ENCODE measurements at regions not wholly inside any gene's neighbourhood (a gene's known extent, or its start where the extent isn't known, plus 50 kb on each side); places are given as distances from the start of the nearest gene placed in this dataset.

DNA sequence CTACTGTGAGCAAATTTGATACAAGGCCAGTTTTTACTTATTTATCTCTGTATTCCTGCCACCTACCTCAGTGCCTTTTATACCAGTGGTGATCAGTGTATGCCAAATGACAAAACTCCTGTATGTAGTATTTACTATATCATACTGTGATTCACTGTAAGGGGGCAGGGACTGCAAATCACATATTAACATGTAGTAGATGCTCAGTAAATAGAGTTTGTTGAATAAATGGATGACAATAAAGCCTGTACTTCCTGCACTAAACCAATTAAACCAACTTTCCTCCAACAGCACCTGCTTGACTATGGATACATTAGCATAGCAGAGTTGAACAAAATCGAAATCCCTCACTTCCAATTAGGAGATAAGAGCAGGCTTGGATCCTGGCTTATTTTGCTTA is 73.3 kb upstream of the C1orf87 start:
- Mint-ChIP-seq H3K36me3 (ENCODE audit: insufficient read depth in 1 of 3, low read depth in 3 of 3) (no peaks in the 10 kb centered on the region), H3K27ac (no peak overlapping the region), H3K9me3 (no peaks in the 10 kb centered on the region), H3K4me3 (no peak overlapping the region), H3K27me3 (ENCODE audit: low read depth) (no peaks in the 10 kb centered on the region), H3K4me1 (peaks cover 0 to 3% of the 10 kb centered on the region in 2 experiments; a peak in 1 of 4 replicates)
- WGBS (ENCODE audit: extremely low coverage, insufficient read length, low lambda C conversion rate) = no CpG with 5 or more reads among the region's 1 CpG
- H3K4ac ChIP-seq (ENCODE audit: low read depth, low read length) = no peak overlapping the region
- H3K23ac ChIP-seq (ENCODE audit: insufficient read length, low read depth, low read length) = no peak overlapping the region
- H3K23me2 ChIP-seq (ENCODE audit: insufficient read length, low read depth, low read length, poor library complexity, severe bottlenecking) = no peaks in the 10 kb centered on the region
- H2AFZ ChIP-seq (ENCODE audit: low read length) = no peak overlapping the region
- no peak overlapping the region for H2BK15ac ChIP-seq (ENCODE audit: low read depth, low read length)
- no peak overlapping the region for H2BK5ac ChIP-seq (ENCODE audit: insufficient read length, low read length)
- H4K8ac ChIP-seq (replicated peaks; ENCODE audit: insufficient read length, low read depth, low read length) = no peak overlapping the region
- no peak overlapping the region for H3T11ph ChIP-seq (ENCODE audit: low read length)
- no peak overlapping the region for H2BK120ac ChIP-seq (ENCODE audit: low read depth, low read length, poor library complexity, severe bottlenecking)
- H3K79me1 ChIP-seq (ENCODE audit: insufficient read depth, low read depth, low read length, poor library complexity, severe bottlenecking) = no peaks in the 10 kb centered on the region
- no peak overlapping the region for H4K91ac ChIP-seq (ENCODE audit: insufficient read length, low read depth, low read length)
- H3K27ac ChIP-seq (ENCODE audit: insufficient read length, low read depth, low read length) = no peak overlapping the region
- H2AK5ac ChIP-seq (ENCODE audit: insufficient read length, low read length) = no peak overlapping the region
- no peak overlapping the region for H2BK20ac ChIP-seq (ENCODE audit: low read depth, low read length, poor library complexity, severe bottlenecking)
- no peaks in the 10 kb centered on the region for H3K79me2 ChIP-seq (ENCODE audit: insufficient read depth, low read length)
- DNase-seq = no peak
- no peaks in the 10 kb centered on the region for H4K20me1 ChIP-seq (ENCODE audit: control insufficient read depth, insufficient read depth, insufficient read length)
- no peak overlapping the region for H3K56ac ChIP-seq (ENCODE audit: insufficient read length, low read depth, low read length)
- H3K27me3 ChIP-seq (ENCODE audit: insufficient read depth, low read length) = no peaks in the 10 kb centered on the region
- H4K5ac ChIP-seq (ENCODE audit: insufficient read length, low read depth, low read length) = no peak overlapping the region
- H3K14ac ChIP-seq (ENCODE audit: insufficient read depth, low read length) = no peak overlapping the region
- no peak overlapping the region for H3K4me2 ChIP-seq (ENCODE audit: insufficient read depth, insufficient read length, low read length)
- no peak overlapping the region for H3K18ac ChIP-seq (ENCODE audit: insufficient read length, low read depth, low read length)
- H3K9ac ChIP-seq (ENCODE audit: extremely low read depth, insufficient read length, low read length) = no peak overlapping the region
- no peaks in the 10 kb centered on the region; the same call in 1 of the 2 replicates for H3K4me1 ChIP-seq (ENCODE audit: insufficient read depth, low read length)
- H2BK12ac ChIP-seq (ENCODE audit: insufficient read length, low read depth, low read length) = no peak overlapping the region
- TF ChIP-seq, protein P1, sequence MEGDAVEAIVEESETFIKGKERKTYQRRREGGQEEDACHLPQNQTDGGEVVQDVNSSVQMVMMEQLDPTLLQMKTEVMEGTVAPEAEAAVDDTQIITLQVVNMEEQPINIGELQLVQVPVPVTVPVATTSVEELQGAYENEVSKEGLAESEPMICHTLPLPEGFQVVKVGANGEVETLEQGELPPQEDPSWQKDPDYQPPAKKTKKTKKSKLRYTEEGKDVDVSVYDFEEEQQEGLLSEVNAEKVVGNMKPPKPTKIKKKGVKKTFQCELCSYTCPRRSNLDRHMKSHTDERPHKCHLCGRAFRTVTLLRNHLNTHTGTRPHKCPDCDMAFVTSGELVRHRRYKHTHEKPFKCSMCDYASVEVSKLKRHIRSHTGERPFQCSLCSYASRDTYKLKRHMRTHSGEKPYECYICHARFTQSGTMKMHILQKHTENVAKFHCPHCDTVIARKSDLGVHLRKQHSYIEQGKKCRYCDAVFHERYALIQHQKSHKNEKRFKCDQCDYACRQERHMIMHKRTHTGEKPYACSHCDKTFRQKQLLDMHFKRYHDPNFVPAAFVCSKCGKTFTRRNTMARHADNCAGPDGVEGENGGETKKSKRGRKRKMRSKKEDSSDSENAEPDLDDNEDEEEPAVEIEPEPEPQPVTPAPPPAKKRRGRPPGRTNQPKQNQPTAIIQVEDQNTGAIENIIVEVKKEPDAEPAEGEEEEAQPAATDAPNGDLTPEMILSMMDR (conservative IDR thresholded peaks at IDR 0.05) = no peak
- H3K9me3 ChIP-seq (ENCODE audit: control insufficient read depth, low read depth, low read length) = no peaks in the 10 kb centered on the region
